GM18870 (cell line): ENCODE measurements at regions not wholly inside any gene's neighbourhood (a gene's known extent, or its start where the extent isn't known, plus 50 kb on each side); places are given as distances from the start of the nearest gene placed in this dataset.
A peak's percentile ranks its signal among the peaks of the same experiment; 100 is the strongest.
"Not testable (repeated sequence)": the region's sequence is repeated elsewhere in the genome, so short reads cannot be mapped to it uniquely, and the experiment has no call there.

ENCODE experiments used
- ATAC-seq: cut with Tn5 transposase; IDR thresholded peaks from one replicate; pipeline ENCODE4 v1.9.1; 2021; ENCODE audit warnings: moderate library complexity; ENCODE audit not compliant: unreplicated experiment

GRCh38 chr1:104018922-104019674 is 269.4 kb downstream of the AMY1C start:
- no peak for ATAC-seq

GRCh38 chr1:104019675-104020049 is 270.0 kb downstream of the AMY1C start:
- no peak for ATAC-seq

GRCh38 chr1:104028416-104029035 is 278.8 kb downstream of the AMY1C start:
- ATAC-seq = peak; percentile 71

- no peak for ATAC-seq
Observed at GRCh38 chr1:104029456-104029970, 279.8 kb downstream of the AMY1C start.

- no peak for ATAC-seq
Observed at GRCh38 chr1:104056786-104057185, 307.1 kb downstream of the AMY1C start.

GRCh38 chr1:104057219-104057898 is 307.7 kb downstream of the AMY1C start:
- not testable (repeated sequence) for ATAC-seq

- not testable (repeated sequence) for ATAC-seq
Observed at GRCh38 chr1:104061637-104062036, 311.9 kb downstream of the AMY1C start.

GRCh38 chr1:104064399-104064798 is 314.7 kb downstream of the AMY1C start:
- ATAC-seq = no peak

- ATAC-seq = no peak
Observed at GRCh38 chr1:104072915-104073371, 323.2 kb downstream of the AMY1C start.

- ATAC-seq = no peak
Observed at GRCh38 chr1:104073463-104073902, 323.8 kb downstream of the AMY1C start.

- ATAC-seq = no peak
Observed at GRCh38 chr1:104082221-104082620, 332.5 kb downstream of the AMY1C start.

GRCh38 chr1:104084380-104084779 is 334.7 kb downstream of the AMY1C start:
- ATAC-seq = no peak

- no peak for ATAC-seq
Observed at GRCh38 chr1:104092698-104093097, 343.0 kb downstream of the AMY1C start.

GRCh38 chr1:104098837-104099236 is 349.1 kb downstream of the AMY1C start:
- no peak for ATAC-seq

- ATAC-seq = no peak
Observed at GRCh38 chr1:104100115-104100514, 350.4 kb downstream of the AMY1C start.

GRCh38 chr1:104105465-104105864 is 355.8 kb downstream of the AMY1C start:
- no peak for ATAC-seq

GRCh38 chr1:104120525-104120924 is 370.8 kb downstream of the AMY1C start:
- no peak for ATAC-seq

- no peak for ATAC-seq
Observed at GRCh38 chr1:104121271-104121670, 371.6 kb downstream of the AMY1C start.

GRCh38 chr1:104125266-104125665 is 375.6 kb downstream of the AMY1C start:
- no peak for ATAC-seq

- ATAC-seq = no peak
Observed at GRCh38 chr1:104125970-104126369, 376.3 kb downstream of the AMY1C start.

- ATAC-seq = no peak
Observed at GRCh38 chr1:104132382-104132973, 382.8 kb downstream of the AMY1C start.
